GM12878 (cell line): ENCODE measurements at regions not wholly inside any gene's neighbourhood (a gene's known extent, or its start where the extent isn't known, plus 50 kb on each side); places are given as distances from the start of the nearest gene placed in this dataset.

Experiments
- ATAC-seq: fragments of 200-7000 bp; cut with Tn5 transposase; 3 replicates; pipeline ENCODE4 v1.9.1; 2020; ENCODE audit warnings: mild to moderate bottlenecking, moderate library complexity
- BruUV-seq: library from RNA; stranded (reverse); fragments of 400-500 nt; replicated peaks from 2 replicates; lab custom pipeline; 2021; lab: Mats Ljungman, UMichigan
- CTCF ChIA-PET: fragments of 300-600 bp; sonication (Branson Sonifier 250); formaldehyde crosslinking; extraction: SDS; loops from one replicate; lab custom pipeline; 2021; ENCODE audit warnings: inconsistent platforms; lab: Yijun Ruan, JAX
- POLR2A ChIA-PET: fragments of 350-600 bp; formaldehyde crosslinking; extraction: SDS; loops from one replicate; lab custom pipeline; 2021; ENCODE audit warnings: inconsistent platforms; lab: Charles Lee
- RAD21 ChIA-PET: fragments of 300-600 bp; sonication (Branson Sonifier 250); formaldehyde crosslinking; loops from one replicate; lab custom pipeline; 2023; ENCODE audit warnings: antibody characterized with exemption; ENCODE audit not compliant: unreplicated experiment; lab: Charles Lee
- SMC1A ChIA-PET: fragments of 300-600 bp; sonication (Branson Sonifier 250); formaldehyde crosslinking; loops from one replicate; lab custom pipeline; 2023; ENCODE audit not compliant: unreplicated experiment, uncharacterized antibody; lab: Charles Lee
- DNase-seq: peaks from one replicate; pipeline ENCODE4 v3.0.0-alpha.2; 2011; ENCODE audit warnings: low read depth, low spot score
- FAIRE-seq: peaks from 3 replicates; lab custom pipeline; 2011; peaks lifted over from hg19 to GRCh38; lab: Jason Lieb, UNC
- H2AFZ ChIP-seq: 2 replicates; pipeline ENCODE4 v1.6.0; 2011; ENCODE audit warnings: low read depth, low read length, control low read depth; ENCODE audit not compliant: control insufficient read depth
- H3K27ac ChIP-seq: 2 replicates; pipeline ENCODE4 v1.5.1; 2011; ENCODE audit warnings: control low read depth; ENCODE audit not compliant: control insufficient read depth, insufficient read depth
- H3K27me3 ChIP-seq, 2 experiments: replicated peaks in 1 of 2; 2 replicates each; pipeline versions ENCODE4 v1.6.0 to v1.6.1; 2011; ENCODE audit warnings: low read length in 1 of 2; ENCODE audit not compliant: control insufficient read depth in 2 of 2, insufficient read depth in 2 of 2
- H3K36me3 ChIP-seq, 2 experiments: 2 replicates each; pipeline ENCODE4 v1.5.1; 2011; ENCODE audit warnings: low read length in 1 of 2; ENCODE audit not compliant: control insufficient read depth in 2 of 2, insufficient read depth in 2 of 2
- H3K4me1 ChIP-seq: 2 replicates; pipeline ENCODE4 v1.6.1; 2011; ENCODE audit warnings: mild to moderate bottlenecking, low read length, moderate library complexity, mixed read lengths; ENCODE audit not compliant: control insufficient read depth, insufficient read depth
- H3K4me2 ChIP-seq: 2 replicates; pipeline ENCODE4 v1.6.0; 2011; ENCODE audit warnings: control low read depth; ENCODE audit not compliant: control insufficient read depth, insufficient read depth
- H3K4me3 ChIP-seq: fragments of 200-600 bp; sonication (generic); 2 replicates; pipeline ENCODE4 v1.5.1; 2016
- H3K79me2 ChIP-seq: 2 replicates; pipeline ENCODE4 v1.6.0; 2011; ENCODE audit warnings: low read length; ENCODE audit not compliant: control insufficient read depth, insufficient read depth
- H3K9ac ChIP-seq: 2 replicates; pipeline ENCODE4 v1.8.0; 2011; ENCODE audit warnings: low read length, control low read depth, mixed read lengths; ENCODE audit not compliant: control insufficient read depth, insufficient read depth
- H3K9me3 ChIP-seq: replicated peaks from 3 replicates; pipeline ENCODE4 v1.5.1; 2011; ENCODE audit warnings: mild to moderate bottlenecking, low read length; ENCODE audit not compliant: control insufficient read depth, insufficient read depth
- H4K20me1 ChIP-seq: 2 replicates; pipeline ENCODE4 v1.6.0; 2011; ENCODE audit not compliant: control insufficient read depth, insufficient read depth
- CEBPZ ChIP-seq: fragments of 150-350 bp; IDR thresholded peaks from 2 replicates; pipeline ENCODE4 v1.6.1; 2016; ENCODE audit warnings: low read depth, low read length
- IRF3 ChIP-seq: fragments of 450-650 bp; IDR thresholded peaks from 2 replicates; pipeline ENCODE4 v1.6.1; 2014; ENCODE audit warnings: mild to moderate bottlenecking
- RFX5 ChIP-seq: IDR thresholded peaks from 2 replicates; pipeline ENCODE4 v1.6.1; 2011; ENCODE audit warnings: low read depth, low read length, improper control_type of control experiment
- SMARCA5 ChIP-seq: fragments of 450-650 bp; IDR thresholded peaks from 2 replicates; pipeline ENCODE4 v1.6.1; 2017; ENCODE audit warnings: mild to moderate bottlenecking
- ZNF217 ChIP-seq: fragments of 450-650 bp; IDR thresholded peaks from 2 replicates; pipeline ENCODE4 v1.6.1; 2017; ENCODE audit warnings: antibody characterized with exemption, mild to moderate bottlenecking
- ZNF384 ChIP-seq: IDR thresholded peaks from 2 replicates; pipeline ENCODE4 v1.6.1; 2012; ENCODE audit warnings: low read depth, mild to moderate bottlenecking, low read length, improper control_type of control experiment, borderline replicate concordance
- ZNF592 ChIP-seq: fragments of 450-650 bp; IDR thresholded peaks from 2 replicates; pipeline ENCODE4 v1.6.1; 2017; ENCODE audit warnings: mild to moderate bottlenecking, moderate library complexity
- ZNF687 ChIP-seq: fragments of 450-650 bp; IDR thresholded peaks from 2 replicates; pipeline ENCODE4 v1.6.1; 2017; ENCODE audit warnings: mild to moderate bottlenecking, moderate library complexity
- WGBS: methylation state at CpG from one replicate; pipeline ENCODE4 v1.1.6; 2016; ENCODE audit warnings: low lambda C conversion rate; ENCODE audit not compliant: insufficient replicate concordance, insufficient coverage; ENCODE audit errors: missing lambda C conversion rate; 5-methylcytosine and 5-hydroxymethylcytosine counted together
- in situ Hi-C: fragments of 300-500 bp; cut with MboI; formaldehyde crosslinking; loops from 9 replicates; pipeline ENCODE4 v1.14.3; 2018; ENCODE audit warnings: mixed read lengths
- intact Hi-C: fragments of 100-400 bp; cut with micrococcal nuclease; formaldehyde crosslinking; loops from one replicate; pipeline ENCODE4 v1.14.2; 2022; ENCODE audit not compliant: unreplicated experiment

- H3K27me3 ChIP-seq: no peaks in the 10 kb centered on the region; a peak in 2 of 4 replicates
- no peak overlapping the region for H3K4me2 ChIP-seq
- BruUV-seq: no TSS peak
- no peak overlapping the region for H2AFZ ChIP-seq
- WGBS: 37% methylated on average over 17 of the region's 17 CpGs
- H3K79me2 ChIP-seq: no peaks in the 10 kb centered on the region
- no peak overlapping the region for H3K4me3 ChIP-seq
- ChIA-PET SMC1A (interaction anchor here (0.5 to 1.1 kb wide), 2 partner anchors 269 to 340 kb away, joined by 3 read pairs; no protein-coding TSS in a partner anchor), CTCF (no interaction called here), POLR2A (interaction anchor here (0.6 kb wide), 1 partner anchor 27 kb away, joined by 3 read pairs; no protein-coding TSS in a partner anchor), RAD21 (no interaction called here)
- H3K36me3 ChIP-seq: no peaks in the 10 kb centered on the region; a peak in 1 of 4 replicates
- intact Hi-C loops: no loop called here
- DNase-seq: no peak
- H3K27ac ChIP-seq: no peak overlapping the region
- in situ Hi-C loops: no loop called here
- no peak overlapping the region for H3K9ac ChIP-seq
- no peaks in the 10 kb centered on the region for H3K9me3 ChIP-seq
- no peak for ATAC-seq
- no peak for FAIRE-seq
- H3K4me1 ChIP-seq: no peaks in the 10 kb centered on the region
- no peaks in the 10 kb centered on the region for H4K20me1 ChIP-seq
- no peak for TF ChIP-seq ZNF592
- no peak for TF ChIP-seq ZNF217
- TF ChIP-seq RFX5: no peak
- no peak for TF ChIP-seq ZNF687
- TF ChIP-seq ZNF384: no peak
- TF ChIP-seq CEBPZ: no peak
- TF ChIP-seq SMARCA5: no peak
- no peak for TF ChIP-seq IRF3
These were observed 212.6 kb downstream of the ACKR3 start for GRCh38 chr2:236781933-236782816.
